SK-MEL-5 (cell line): ENCODE measurements at regions not wholly inside any gene's neighbourhood (a gene's known extent, or its start where the extent isn't known, plus 50 kb on each side); places are given as distances from the start of the nearest gene placed in this dataset.
"Not testable (repeated sequence)": the region's sequence is repeated elsewhere in the genome, so short reads cannot be mapped to it uniquely, and the experiment has no call there.

ENCODE experiments used
- DNase-seq: peaks from one replicate; pipeline ENCODE4 v3.0.0-alpha.2; 2016; ENCODE audit warnings: low read depth, low spot score
- in situ Hi-C: cut with HindIII; loops from 2 replicates; pipeline ENCODE4 v1.10.0; 2016; ENCODE audit warnings: low sequenced_read_pairs, high pct_unique_total_duplicates, low pct_unique_long_range_greater_than_20kb

DNA sequence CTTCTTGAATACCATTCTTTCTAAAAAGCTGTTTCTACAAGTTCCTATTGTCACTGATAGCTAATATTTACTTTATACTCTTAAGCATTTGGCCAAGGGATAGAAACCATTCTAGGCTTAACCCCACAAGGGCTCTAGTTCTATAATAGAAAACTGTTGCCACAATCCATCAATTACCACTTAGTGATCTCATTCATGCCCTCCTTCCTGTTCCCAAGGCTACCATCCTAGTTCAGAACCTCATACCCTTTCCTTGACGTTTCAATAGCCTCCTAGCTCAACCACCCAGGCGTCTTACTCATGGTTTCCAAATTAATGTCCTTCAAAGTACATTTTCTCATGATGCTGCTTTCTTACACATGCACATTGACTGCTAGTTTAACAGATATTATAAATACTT lies 493.5 kb downstream of the NAV3 start:
- no peak for DNase-seq
- in situ Hi-C loops = no loop called here

- no peak for DNase-seq
- in situ Hi-C loops = no loop called here
Observed at GRCh38 chr12:78328524-78328923, 497.8 kb downstream of the NAV3 start.

- in situ Hi-C loops = no loop called here
- no peak for DNase-seq
Observed at GRCh38 chr12:78330131-78330530, 499.4 kb downstream of the NAV3 start.

DNA sequence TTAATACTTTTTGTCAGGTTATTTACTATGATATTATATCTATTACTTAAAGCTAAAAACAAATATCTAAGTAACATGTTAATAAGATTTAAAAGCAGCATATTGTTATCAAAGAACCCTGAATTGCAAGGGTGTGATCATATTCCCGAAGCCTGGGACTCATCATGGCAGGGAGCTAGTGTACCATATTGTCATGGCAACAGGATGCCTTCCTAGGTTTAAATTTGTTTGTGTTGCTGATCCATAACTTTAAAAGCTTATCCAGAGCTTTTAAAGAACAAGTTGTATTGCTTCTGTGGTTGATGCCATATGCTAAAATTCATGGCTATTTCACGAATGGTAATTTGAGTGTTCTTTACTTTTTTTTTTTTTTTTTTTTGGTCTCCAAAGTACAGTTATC lies 500.5 kb downstream of the NAV3 start:
- in situ Hi-C loops = no loop called here

DNA sequence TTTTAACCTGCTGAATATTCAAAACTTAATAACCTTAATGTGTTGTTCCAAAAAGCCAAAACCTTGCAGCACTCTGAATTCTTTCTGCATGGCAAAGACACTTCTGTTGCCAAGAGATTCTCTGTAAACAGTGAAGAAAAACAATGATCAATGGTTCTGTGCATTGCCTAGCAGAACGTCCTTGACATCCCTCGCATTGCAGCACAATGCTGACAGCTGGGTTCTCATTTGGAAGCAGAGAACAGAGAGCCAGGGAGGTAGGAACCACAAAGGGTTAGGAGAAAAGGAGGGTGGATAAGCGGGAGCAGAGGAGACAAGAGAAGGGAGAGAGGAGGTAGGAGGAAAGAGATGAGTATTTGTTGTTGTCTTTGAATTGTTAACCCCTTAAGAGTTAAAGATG lies 501.1 kb downstream of the NAV3 start:
- no peak for DNase-seq
- in situ Hi-C loops = no loop called here

More for the DNA sequence above, 500.5 kb downstream of the NAV3 start:
- no peak for DNase-seq

- in situ Hi-C loops = no loop called here
- no peak for DNase-seq
Observed at GRCh38 chr12:78338054-78338785, 507.5 kb downstream of the NAV3 start.

GRCh38 chr12:78340406-78340805 lies 509.7 kb downstream of the NAV3 start:
- no peak for DNase-seq
- in situ Hi-C loops = no loop called here

GRCh38 chr12:78343657-78344056 lies 513.0 kb downstream of the NAV3 start:
- DNase-seq = no peak
- in situ Hi-C loops = no loop called here

- no peak for DNase-seq
- in situ Hi-C loops = no loop called here
Observed at GRCh38 chr12:78359520-78359919, 505.1 kb upstream of the SYT1 start.

DNA sequence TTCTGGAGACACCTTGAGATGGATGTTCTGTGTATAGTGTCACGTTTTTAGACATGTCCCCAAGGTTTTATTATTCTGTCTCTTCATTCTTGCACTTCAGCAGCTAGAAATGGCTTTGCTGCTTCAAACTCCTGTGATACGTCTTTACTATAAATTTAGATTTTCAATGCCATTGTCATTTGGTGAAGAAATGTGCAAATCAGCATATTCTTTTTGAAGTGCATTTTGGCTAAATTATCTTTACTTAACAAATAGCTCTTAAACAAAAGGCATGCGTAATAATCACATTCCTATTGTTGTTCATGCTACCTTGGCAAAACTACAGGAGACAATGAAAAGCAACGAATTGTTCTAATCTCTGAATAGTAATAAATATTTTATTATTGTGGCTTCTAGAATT lies 502.9 kb upstream of the SYT1 start:
- no peak for DNase-seq
- in situ Hi-C loops = no loop called here

- in situ Hi-C loops = no loop called here
- DNase-seq = no peak
Observed at GRCh38 chr12:78371284-78371683, 493.3 kb upstream of the SYT1 start.

GRCh38 chr12:78375461-78375860 lies 489.1 kb upstream of the SYT1 start:
- in situ Hi-C loops = no loop called here
- no peak for DNase-seq

DNA sequence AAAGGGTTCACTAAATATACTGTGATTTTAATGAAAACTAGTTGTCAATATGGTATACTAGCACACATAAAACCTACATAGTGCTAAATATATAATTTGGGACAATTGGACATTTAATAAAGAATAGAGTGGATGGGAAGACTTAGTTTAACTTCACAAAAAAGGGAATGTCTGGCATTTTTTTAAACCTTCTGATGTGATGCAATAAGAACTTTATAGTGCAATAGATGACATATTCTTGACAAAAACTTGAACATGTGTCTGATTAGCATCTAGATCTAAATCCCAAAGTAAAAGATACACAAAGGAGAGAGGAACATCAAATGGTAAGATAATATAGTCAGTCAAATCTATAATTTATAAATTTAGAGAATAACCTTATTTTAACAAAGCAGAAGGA lies 488.3 kb upstream of the SYT1 start:
- DNase-seq = no peak
- in situ Hi-C loops = no loop called here

GRCh38 chr12:78379065-78379464 lies 485.5 kb upstream of the SYT1 start:
- DNase-seq, in situ Hi-C loops: not testable (repeated sequence)

DNA sequence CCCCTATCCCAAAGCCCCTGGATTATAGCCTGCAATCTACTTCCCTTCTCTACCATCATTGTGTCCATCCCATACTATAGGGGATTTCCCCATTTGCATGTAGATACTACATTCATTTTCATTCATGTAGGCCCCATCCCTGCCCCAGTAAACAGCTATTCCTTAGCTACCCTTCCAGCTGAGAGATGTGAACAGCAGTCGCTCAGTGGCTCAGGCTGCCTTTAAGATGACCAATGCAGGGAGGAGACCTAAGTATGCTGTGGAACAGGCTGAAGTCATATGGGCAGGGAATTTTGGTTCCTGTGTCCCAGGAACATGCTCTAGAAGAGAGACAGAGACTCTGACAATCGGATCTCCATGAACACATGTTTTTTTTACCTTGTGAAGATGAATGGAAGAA lies 481.2 kb upstream of the SYT1 start:
- in situ Hi-C loops = no loop called here

GRCh38 chr12:78384541-78384940 lies 480.0 kb upstream of the SYT1 start:
- in situ Hi-C loops = no loop called here
- peak; percentile 89 for DNase-seq

More for the DNA sequence above, 481.2 kb upstream of the SYT1 start:
- no peak for DNase-seq

- in situ Hi-C loops = no loop called here
- no peak for DNase-seq
Observed at GRCh38 chr12:78385541-78385940, 479.0 kb upstream of the SYT1 start.

DNA sequence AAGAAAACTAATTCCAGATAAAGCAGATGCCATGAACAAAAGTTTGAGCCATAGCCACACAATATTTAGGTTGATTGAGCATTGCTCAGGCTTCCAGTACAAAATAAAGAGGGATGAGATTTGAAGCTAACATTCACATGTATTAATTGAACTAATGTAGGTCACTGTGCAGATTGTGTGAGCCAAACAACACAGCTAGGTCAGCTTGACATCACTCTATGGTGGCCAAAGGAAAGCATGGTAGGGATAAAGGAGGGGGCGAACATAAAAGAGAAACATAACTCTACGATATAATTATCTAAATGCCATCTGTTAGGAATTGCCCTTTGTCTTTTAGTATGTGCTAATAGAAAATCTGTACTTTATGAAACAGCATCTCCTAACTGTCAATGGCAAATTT lies 477.7 kb upstream of the SYT1 start:
- in situ Hi-C loops = no loop called here
- no peak for DNase-seq

- in situ Hi-C loops = no loop called here
- DNase-seq = no peak
Observed at GRCh38 chr12:78387721-78388120, 476.9 kb upstream of the SYT1 start.

GRCh38 chr12:78388461-78388860 lies 476.1 kb upstream of the SYT1 start:
- no peak for DNase-seq
- in situ Hi-C loops = no loop called here
